ENCODE measurements at regions not wholly inside any gene's neighbourhood (a gene's known extent, or its start where the extent isn't known, plus 50 kb on each side); places are given as distances from the start of the nearest gene placed in this dataset.
"Not testable (repeated sequence)": the region's sequence is repeated elsewhere in the genome, so short reads cannot be mapped to it uniquely, and the experiment has no call there.

GRCh38 chr11:3437441-3437840, 58.5 kb upstream of the ZNF195 start:
- not testable (repeated sequence) for DNase-seq

- no peak for DNase-seq
Observed at GRCh38 chr11:3434976-3435375, 56.0 kb upstream of the ZNF195 start.

GRCh38 chr11:3429191-3429590, 50.2 kb upstream of the ZNF195 start:
- DNase-seq, result not testable (repeated sequence)

Data from activated CD4-positive, alpha-beta T cell treated with anti-CD3 and anti-CD28 coated beads for 48 hours (primary cell).